ENCODE measurements at regions not wholly inside any gene's neighbourhood (a gene's known extent, or its start where the extent isn't known, plus 50 kb on each side); places are given as distances from the start of the nearest gene placed in this dataset.

GRCh38 chr5:25863811-25864210 lies 1174.6 kb downstream of the CDH9 start:
- H3K9me3 Mint-ChIP-seq = peaks cover 23% of the 10 kb centered on the region
- ChIA-PET CTCF (no interaction called here), POLR2A (no interaction called here)
- no peak for DNase-seq
- intact Hi-C loops (cut with micrococcal nuclease) = no loop called here
- H3K27ac Mint-ChIP-seq = no peak overlapping the region
- H3K36me3 Mint-ChIP-seq = no peaks in the 10 kb centered on the region
- no peaks in the 10 kb centered on the region for H3K4me1 Mint-ChIP-seq (ENCODE audit: low read depth)
- no peaks in the 10 kb centered on the region for H3K27me3 Mint-ChIP-seq
- no peak overlapping the region for H3K4me3 Mint-ChIP-seq

- no peak for DNase-seq
- no peaks in the 10 kb centered on the region for H3K27me3 Mint-ChIP-seq
- peaks cover 28% of the 10 kb centered on the region for H3K9me3 Mint-ChIP-seq
- H3K4me1 Mint-ChIP-seq (ENCODE audit: low read depth) = no peaks in the 10 kb centered on the region
- POLR2A ChIA-PET = no interaction called here
- intact Hi-C loops (cut with micrococcal nuclease) = no loop called here
- no peak overlapping the region for H3K27ac Mint-ChIP-seq
- H3K36me3 Mint-ChIP-seq = no peaks in the 10 kb centered on the region
- no peak overlapping the region for H3K4me3 Mint-ChIP-seq
- CTCF ChIA-PET = no interaction called here
Observed at GRCh38 chr5:25862276-25862675, 1176.1 kb downstream of the CDH9 start.

GRCh38 chr5:25858019-25858418 lies 1180.4 kb downstream of the CDH9 start:
- Mint-ChIP-seq H3K36me3 (no peaks in the 10 kb centered on the region), H3K9me3 (peaks cover 23% of the 10 kb centered on the region), H3K27ac (no peak overlapping the region), H3K4me1 (ENCODE audit: low read depth) (no peaks in the 10 kb centered on the region), H3K4me3 (no peak overlapping the region), H3K27me3 (no peaks in the 10 kb centered on the region)
- CTCF ChIA-PET = no interaction called here
- DNase-seq = no peak
- POLR2A ChIA-PET = no interaction called here
- intact Hi-C loops (cut with micrococcal nuclease) = no loop called here

GRCh38 chr5:25851301-25851700 lies 1187.1 kb downstream of the CDH9 start:
- H3K4me3 Mint-ChIP-seq = no peak overlapping the region
- H3K27ac Mint-ChIP-seq = no peak overlapping the region
- H3K27me3 Mint-ChIP-seq = no peaks in the 10 kb centered on the region
- ChIA-PET CTCF (no interaction called here), POLR2A (no interaction called here)
- H3K36me3 Mint-ChIP-seq = no peaks in the 10 kb centered on the region
- DNase-seq = no peak
- peaks cover 10% of the 10 kb centered on the region for H3K9me3 Mint-ChIP-seq
- no peaks in the 10 kb centered on the region for H3K4me1 Mint-ChIP-seq (ENCODE audit: low read depth)
- intact Hi-C loops (cut with micrococcal nuclease) = no loop called here

- Mint-ChIP-seq H3K27ac (no peak overlapping the region), H3K36me3 (no peaks in the 10 kb centered on the region), H3K4me1 (ENCODE audit: low read depth) (no peaks in the 10 kb centered on the region), H3K9me3 (peaks cover 11% of the 10 kb centered on the region), H3K4me3 (no peak overlapping the region), H3K27me3 (no peaks in the 10 kb centered on the region)
- ChIA-PET POLR2A (no interaction called here), CTCF (no interaction called here)
- DNase-seq = no peak
- intact Hi-C loops (cut with micrococcal nuclease) = no loop called here
Observed at GRCh38 chr5:25850581-25850980, 1187.8 kb downstream of the CDH9 start.

GRCh38 chr5:25849270-25849669 lies 1189.1 kb downstream of the CDH9 start:
- Mint-ChIP-seq H3K4me1 (ENCODE audit: low read depth) (no peaks in the 10 kb centered on the region), H3K4me3 (no peak overlapping the region), H3K27ac (no peak overlapping the region), H3K9me3 (peaks cover 14% of the 10 kb centered on the region), H3K27me3 (no peaks in the 10 kb centered on the region), H3K36me3 (no peaks in the 10 kb centered on the region)
- no peak for DNase-seq
- intact Hi-C loops (cut with micrococcal nuclease) = no loop called here
- ChIA-PET POLR2A (no interaction called here), CTCF (no interaction called here)

- CTCF ChIA-PET = no interaction called here
- H3K27me3 Mint-ChIP-seq = no peaks in the 10 kb centered on the region
- no peak overlapping the region for H3K4me3 Mint-ChIP-seq
- H3K27ac Mint-ChIP-seq = no peak overlapping the region
- H3K9me3 Mint-ChIP-seq = peaks cover 10% of the 10 kb centered on the region
- H3K4me1 Mint-ChIP-seq (ENCODE audit: low read depth) = no peaks in the 10 kb centered on the region
- POLR2A ChIA-PET = no interaction called here
- intact Hi-C loops (cut with micrococcal nuclease) = no loop called here
- no peaks in the 10 kb centered on the region for H3K36me3 Mint-ChIP-seq
- DNase-seq = no peak
Observed at GRCh38 chr5:25823330-25823873, 1178.6 kb upstream of the CDH10 start.

All from activated CD4-positive, alpha-beta memory T cell treated with anti-CD3 and anti-CD28 coated beads for 36 hours (primary cell).